GM19240 (cell line): ENCODE measurements at regions not wholly inside any gene's neighbourhood (a gene's known extent, or its start where the extent isn't known, plus 50 kb on each side); places are given as distances from the start of the nearest gene placed in this dataset.

Experiments used
- DNase-seq: peaks from one replicate; pipeline ENCODE4 v3.0.0; 2011; ENCODE audit warnings: low spot score; ENCODE audit not compliant: insufficient read length

DNA sequence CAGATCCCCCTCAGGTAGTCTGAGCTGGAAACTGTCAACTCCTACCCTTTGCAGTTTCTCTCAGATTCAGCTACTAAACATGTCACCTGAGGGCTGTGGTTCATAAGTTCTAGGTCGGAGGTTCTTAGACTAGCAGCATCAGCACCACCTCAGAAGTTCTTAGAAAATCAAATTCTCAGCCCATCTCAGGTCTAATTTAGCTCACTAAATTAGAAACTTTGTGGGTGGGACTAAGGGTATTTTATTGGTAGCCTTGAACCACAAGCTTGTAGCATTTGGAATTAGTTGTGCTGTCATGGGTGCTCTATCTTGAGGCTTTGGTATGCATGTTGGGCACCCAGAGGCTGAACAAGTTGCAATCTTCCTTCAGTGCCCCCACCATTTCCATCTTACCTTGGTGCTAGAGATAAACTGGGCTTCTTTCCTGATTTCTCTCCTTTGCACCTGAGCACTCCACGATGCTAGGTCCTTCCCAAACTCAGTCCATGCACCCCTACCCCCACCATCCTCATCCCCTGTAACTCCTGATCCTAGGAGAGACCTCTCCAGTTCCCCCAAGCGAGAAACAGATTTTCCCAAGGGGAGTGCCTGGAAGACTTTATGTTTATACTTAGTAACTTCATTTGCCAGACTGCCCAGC lies 54.2 kb downstream of the S1PR1 start:
- DNase-seq, result no peak

DNA sequence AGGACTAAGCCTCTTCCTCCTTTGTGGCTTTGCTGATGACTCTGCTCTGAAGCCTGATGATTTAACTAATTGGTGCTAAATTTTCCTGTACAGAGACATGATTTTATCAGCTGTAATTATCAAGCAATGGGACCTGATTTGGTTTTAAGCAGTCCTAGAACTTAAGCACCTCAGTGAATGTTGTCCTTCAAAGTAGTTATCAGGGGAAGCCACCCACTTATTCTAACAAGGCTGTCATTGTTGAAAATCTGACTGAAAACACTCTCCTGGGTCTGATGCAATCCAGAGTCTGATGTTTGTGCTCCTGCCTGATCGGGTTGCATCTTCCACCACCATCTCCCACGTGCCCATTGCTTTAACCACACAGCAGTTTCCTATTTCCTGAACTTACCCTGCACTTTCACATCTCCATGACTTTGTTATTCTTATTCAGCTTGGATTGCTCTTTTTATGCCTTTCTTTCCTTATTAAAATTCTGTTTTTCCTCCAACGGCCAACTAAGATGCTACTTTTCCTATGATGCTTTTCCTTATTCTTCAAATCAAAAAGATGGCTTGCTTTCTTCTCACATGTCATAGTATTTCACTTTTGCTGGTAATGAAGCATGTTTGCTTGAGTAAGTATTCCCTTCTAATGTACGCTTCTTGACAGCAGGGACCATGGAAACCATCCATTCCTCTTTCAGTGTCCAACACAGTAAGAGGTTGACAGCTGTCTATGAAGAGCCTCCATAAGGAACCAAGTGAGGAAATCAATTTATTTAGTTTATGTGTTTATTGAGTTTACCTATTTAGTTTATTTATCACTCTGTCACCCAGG lies 55.0 kb downstream of the S1PR1 start:
- DNase-seq, result no peak

GRCh38 chr1:101293461-101294051 lies 56.7 kb downstream of the S1PR1 start:
- no peak for DNase-seq

DNA sequence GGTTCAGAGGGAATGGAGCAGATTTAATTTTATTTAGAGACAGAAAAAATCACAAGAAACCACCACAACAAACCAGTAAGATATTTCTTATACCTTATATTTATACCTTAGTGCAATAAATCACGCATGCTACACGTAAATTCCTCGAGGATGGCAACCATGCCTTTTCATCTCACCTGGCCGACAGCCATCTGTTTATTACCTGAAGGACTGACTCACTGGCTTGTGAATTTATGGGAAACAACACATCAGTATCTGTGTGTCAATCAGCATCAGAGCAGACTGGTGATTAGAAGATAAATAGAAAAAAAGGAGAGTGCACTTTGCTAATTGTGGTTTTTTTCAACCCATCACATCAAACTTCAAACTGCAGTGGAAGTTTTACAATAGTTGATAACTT lies 58.4 kb downstream of the S1PR1 start:
- no peak for DNase-seq

- no peak for DNase-seq
Observed at GRCh38 chr1:101298663-101299062, 61.8 kb downstream of the S1PR1 start.

DNA sequence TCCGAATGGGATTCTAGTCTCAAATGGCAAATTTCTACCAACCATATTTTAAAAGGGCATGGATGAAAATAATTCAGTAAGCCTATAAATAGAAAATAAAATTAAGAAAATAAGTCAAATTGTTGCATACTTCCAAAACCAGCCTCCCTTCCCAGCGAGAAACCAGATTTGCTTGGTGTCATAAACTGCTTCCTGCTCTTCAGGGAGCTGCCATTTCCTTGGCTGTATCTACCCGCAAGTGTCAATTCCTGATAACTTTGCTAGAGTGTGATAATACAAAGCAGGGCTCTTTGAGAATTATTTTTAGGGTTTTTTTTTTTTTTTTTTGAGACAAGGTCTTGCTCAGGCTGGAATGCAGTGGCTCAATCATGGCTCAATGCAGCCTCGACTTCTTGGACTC lies 62.3 kb downstream of the S1PR1 start:
- no peak for DNase-seq

GRCh38 chr1:101299710-101300109 lies 62.9 kb downstream of the S1PR1 start:
- no peak for DNase-seq

GRCh38 chr1:101300916-101301315 lies 64.1 kb downstream of the S1PR1 start:
- no peak for DNase-seq

GRCh38 chr1:101301446-101302057 lies 64.7 kb downstream of the S1PR1 start:
- no peak for DNase-seq

GRCh38 chr1:101302831-101303511 lies 66.2 kb downstream of the S1PR1 start:
- no peak for DNase-seq

DNA sequence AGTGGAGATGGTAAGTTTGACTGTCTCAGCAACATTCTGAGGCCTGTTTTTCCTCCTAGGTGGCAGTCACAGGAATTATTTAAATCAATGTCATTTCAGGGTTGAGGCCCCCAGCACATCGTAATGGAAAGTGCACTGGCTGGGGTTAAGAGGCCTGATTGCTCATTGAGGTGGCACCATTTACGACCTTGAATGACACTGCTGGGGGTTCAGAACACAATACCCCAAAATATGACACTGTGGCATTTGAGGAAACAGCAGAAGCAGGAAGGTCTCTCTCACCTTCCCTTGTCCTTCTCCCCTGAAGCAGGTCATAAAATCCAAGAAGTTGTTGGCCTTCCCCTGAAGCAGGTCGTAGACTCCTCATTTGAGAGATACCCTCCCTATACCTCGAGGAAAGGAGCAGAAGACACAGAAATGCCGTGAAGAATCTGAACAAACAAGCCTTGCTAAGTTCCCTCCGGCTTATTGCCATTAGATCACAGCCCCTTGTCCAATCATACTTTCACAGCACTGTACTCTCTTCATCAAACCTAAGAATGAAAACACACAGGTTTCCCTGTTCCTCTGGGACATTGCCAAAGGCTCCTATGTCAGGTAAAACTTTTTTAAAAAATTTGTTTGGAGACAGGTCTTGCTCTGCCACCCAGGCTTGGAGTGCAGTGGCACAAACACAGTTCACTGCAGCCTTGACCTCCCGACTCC lies 71.3 kb downstream of the S1PR1 start:
- DNase-seq, result no peak

DNA sequence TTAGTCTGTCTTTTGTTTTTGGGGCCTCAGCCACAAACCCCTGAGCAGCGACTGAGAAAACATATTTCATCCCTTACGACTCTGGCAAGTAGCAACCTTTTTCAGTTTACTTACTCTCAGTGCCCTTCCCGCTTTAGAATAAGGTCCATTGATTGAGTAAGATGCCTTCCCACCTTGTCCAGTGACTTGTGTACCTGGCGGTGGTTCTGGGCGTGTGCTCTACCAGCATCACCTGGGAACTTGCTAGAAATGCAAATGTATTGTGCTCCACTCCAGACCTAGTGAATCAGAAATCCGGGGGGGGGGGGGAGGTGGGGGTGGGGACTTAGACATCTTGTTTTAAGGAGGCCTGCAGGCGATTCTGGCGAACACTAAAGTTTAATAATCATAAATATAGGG lies 72.1 kb downstream of the S1PR1 start:
- DNase-seq, result no peak

DNA sequence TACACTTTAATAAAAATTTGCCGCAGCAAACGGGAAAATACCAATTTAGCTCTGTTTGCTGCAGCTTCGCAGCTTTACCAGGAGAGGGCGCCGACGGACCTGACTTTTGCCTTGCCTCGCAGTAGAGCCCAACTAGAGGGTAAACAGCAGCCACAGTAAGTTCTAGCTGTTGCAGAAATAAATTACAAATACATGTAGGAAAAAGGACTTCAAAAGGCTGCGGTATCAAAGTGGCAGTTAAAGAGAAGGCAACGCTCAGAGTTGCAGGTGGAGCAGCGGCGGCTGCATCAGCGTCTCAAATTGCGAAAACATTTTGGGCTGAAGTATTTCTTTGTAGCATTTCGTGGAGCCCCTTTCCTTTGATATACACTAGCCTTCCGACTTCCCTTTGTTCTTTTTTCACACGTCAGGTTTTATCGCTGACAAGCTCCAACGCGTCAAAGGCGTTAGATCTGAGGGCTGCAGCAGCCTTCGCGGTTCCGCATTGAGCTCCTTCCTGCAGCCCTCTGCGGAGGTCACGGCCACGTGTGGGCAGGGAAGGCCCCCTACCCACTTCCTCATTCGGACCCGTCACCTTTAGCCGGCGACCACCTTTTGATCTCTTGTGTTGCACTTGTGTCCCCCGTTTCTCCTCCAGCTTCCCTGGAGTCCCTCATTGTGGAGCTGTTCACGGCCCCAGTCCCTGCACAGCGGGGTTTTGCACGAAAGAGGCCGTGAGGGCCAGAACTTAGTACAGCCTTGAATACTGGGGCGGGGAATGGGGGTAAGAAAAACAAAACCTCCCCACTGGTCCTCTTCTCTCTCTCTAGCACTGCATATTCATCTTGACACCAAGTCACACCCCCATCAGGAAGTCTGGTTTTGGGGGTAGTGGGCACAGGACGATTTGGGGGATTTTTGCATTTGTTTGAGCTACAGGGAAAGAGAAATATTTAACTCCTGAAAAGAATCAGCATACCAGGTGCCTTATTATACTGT lies 72.8 kb downstream of the S1PR1 start:
- no peak for DNase-seq

GRCh38 chr1:101310506-101310905 lies 73.7 kb downstream of the S1PR1 start:
- no peak for DNase-seq

GRCh38 chr1:101311146-101311920 lies 74.5 kb downstream of the S1PR1 start:
- DNase-seq, result no peak

DNA sequence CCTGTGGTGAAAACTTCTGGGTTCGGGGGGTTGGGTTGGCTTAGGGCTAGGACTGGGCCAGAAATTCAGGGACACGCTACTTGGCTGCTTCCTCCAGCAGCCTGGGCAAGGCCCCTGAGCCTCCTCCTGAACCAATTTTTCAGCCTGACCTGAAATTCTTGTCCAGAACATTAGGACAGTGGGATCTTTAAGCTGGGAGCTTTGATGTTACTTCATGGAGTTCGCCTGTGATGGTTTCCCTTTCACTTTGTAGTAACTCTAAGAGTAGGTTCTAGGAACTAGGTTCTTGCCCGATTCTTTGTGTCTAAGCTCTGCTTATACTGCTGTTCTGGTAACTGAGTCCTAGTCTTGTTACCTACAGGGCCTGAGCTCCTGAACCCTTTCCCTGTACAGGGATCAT lies 75.3 kb downstream of the S1PR1 start:
- DNase-seq, result no peak

DNA sequence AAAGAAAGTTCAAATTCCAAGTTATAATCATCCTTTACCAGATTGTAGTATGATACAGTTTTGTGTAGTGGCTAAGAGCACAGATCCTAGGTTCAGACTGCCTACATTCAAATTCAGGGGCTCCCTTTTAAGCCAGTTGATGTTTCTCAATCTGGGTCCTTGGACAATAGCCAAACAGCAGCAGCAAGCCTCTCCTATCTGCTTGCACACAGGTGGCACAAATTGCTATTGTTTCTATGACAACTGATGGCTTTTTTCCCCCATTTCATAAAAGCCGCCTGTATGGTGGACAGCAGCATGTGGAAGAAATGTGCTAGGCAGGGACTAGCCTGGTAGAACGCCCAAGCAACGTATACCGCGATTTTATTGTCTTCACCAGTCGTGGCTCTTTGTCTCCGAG lies 76.5 kb downstream of the S1PR1 start:
- no peak for DNase-seq

DNA sequence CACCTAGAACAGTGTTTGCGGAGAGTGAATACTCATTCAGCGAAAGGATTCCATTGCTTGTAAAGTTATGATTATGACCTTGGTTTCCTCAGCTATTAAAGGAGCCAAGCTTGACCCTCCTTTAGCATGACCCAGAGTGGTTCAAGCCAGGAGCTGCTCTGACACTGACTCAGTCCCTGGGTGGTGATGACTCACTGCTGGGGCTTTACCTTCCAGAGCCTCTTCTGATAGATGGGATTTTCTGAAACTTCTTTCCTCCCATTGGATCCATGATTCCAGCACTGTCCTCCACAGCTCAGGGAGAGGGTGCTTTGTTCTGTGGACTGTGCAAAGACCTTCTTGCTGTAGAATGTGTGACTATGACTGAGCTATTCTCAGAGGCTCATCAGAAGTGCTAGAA lies 77.4 kb downstream of the S1PR1 start:
- no peak for DNase-seq

- DNase-seq, result no peak
Observed at GRCh38 chr1:101316256-101316655, 79.4 kb downstream of the S1PR1 start.
